ENCODE measurements at regions not wholly inside any gene's neighbourhood (a gene's known extent, or its start where the extent isn't known, plus 50 kb on each side); places are given as distances from the start of the nearest gene placed in this dataset.

- H3K4ac ChIP-seq (ENCODE audit: low read depth, low read length), result no peak overlapping the region
- H3K4me2 ChIP-seq (ENCODE audit: low read length), result no peak overlapping the region
- H3K79me1 ChIP-seq (ENCODE audit: low read length), result no peaks in the 10 kb centered on the region
- H4K8ac ChIP-seq (ENCODE audit: low read depth, low read length), result no peak overlapping the region
- no peak overlapping the region for H2AK5ac ChIP-seq (ENCODE audit: low read length)
- no peaks in the 10 kb centered on the region for H3K27me3 ChIP-seq (ENCODE audit: insufficient read depth, low read length, poor library complexity)
- no peak overlapping the region for H3K9ac ChIP-seq (ENCODE audit: low read length)
- no peak overlapping the region for H2BK15ac ChIP-seq (replicated peaks; ENCODE audit: low read depth)
- no peak overlapping the region for H3K18ac ChIP-seq (ENCODE audit: low read length)
- no peaks in the 10 kb centered on the region for H3K36me3 ChIP-seq (ENCODE audit: control insufficient read depth, insufficient read depth, low read length)
- no peak overlapping the region for H3K4me3 ChIP-seq (ENCODE audit: low read length)
- H3K56ac ChIP-seq (ENCODE audit: low read length), result no peak overlapping the region
- H4K5ac ChIP-seq (ENCODE audit: low read length), result no peak overlapping the region
- no peak overlapping the region for H2BK5ac ChIP-seq (ENCODE audit: low read length)
- H2BK120ac ChIP-seq (ENCODE audit: low read depth, low read length), result no peak overlapping the region
- no CpG with 5 or more reads among the region's 4 CpGs for WGBS (ENCODE audit: extremely low coverage, insufficient coverage, low lambda C conversion rate)
- no peak overlapping the region for H3K23ac ChIP-seq (ENCODE audit: low read length)
- no peaks in the 10 kb centered on the region for H3K4me1 ChIP-seq (ENCODE audit: control insufficient read depth, low read depth, low read length)
- H3K27ac ChIP-seq (ENCODE audit: low read depth, low read length), result no peak overlapping the region
- DNase-seq, result no peak
- no peaks in the 10 kb centered on the region for H3K79me2 ChIP-seq (ENCODE audit: control insufficient read depth, insufficient read depth, low read length)
These were observed 89.6 kb upstream of the RXFP2 start for GRCh38 chr13:31649766-31650165.

- WGBS (ENCODE audit: extremely low coverage, insufficient coverage, low lambda C conversion rate), result no CpG with 5 or more reads among the region's 2 CpGs
- no peak for DNase-seq
- no peak overlapping the region for H2BK120ac ChIP-seq (ENCODE audit: low read depth, low read length)
These were observed 85.6 kb upstream of the RXFP2 start for GRCh38 chr13:31653730-31654129.

GRCh38 chr13:31663880-31664585, 75.3 kb upstream of the RXFP2 start:
- H3K4ac ChIP-seq (ENCODE audit: low read depth, low read length), result no peak overlapping the region
- no peaks in the 10 kb centered on the region for H3K79me1 ChIP-seq (ENCODE audit: low read length)
- no peaks in the 10 kb centered on the region for H3K36me3 ChIP-seq (ENCODE audit: control insufficient read depth, insufficient read depth, low read length)
- H3K4me1 ChIP-seq (ENCODE audit: control insufficient read depth, low read depth, low read length), result no peaks in the 10 kb centered on the region
- peak overlapping the region; percentile 11 for H2BK15ac ChIP-seq (replicated peaks; ENCODE audit: low read depth)
- H3K4me2 ChIP-seq (ENCODE audit: low read length), result no peak overlapping the region
- H3K23ac ChIP-seq (ENCODE audit: low read length), result no peak overlapping the region
- H2BK120ac ChIP-seq (ENCODE audit: low read depth, low read length), result no peak overlapping the region
- no CpG with 5 or more reads among the region's 1 CpG for WGBS (ENCODE audit: extremely low coverage, insufficient coverage, low lambda C conversion rate)
- H3K18ac ChIP-seq (ENCODE audit: low read length), result no peak overlapping the region
- no peak overlapping the region for H2AK5ac ChIP-seq (ENCODE audit: low read length)
- no peak overlapping the region for H4K5ac ChIP-seq (ENCODE audit: low read length)
- DNase-seq, result peak; percentile 17
- no peak overlapping the region for H3K27ac ChIP-seq (ENCODE audit: low read depth, low read length)
- no peak overlapping the region for H3K56ac ChIP-seq (ENCODE audit: low read length)
- H3K27me3 ChIP-seq (ENCODE audit: insufficient read depth, low read length, poor library complexity), result no peaks in the 10 kb centered on the region
- H2BK5ac ChIP-seq (ENCODE audit: low read length), result no peak overlapping the region
- H4K8ac ChIP-seq (ENCODE audit: low read depth, low read length), result no peak overlapping the region
- H3K79me2 ChIP-seq (ENCODE audit: control insufficient read depth, insufficient read depth, low read length), result no peaks in the 10 kb centered on the region
- no peak overlapping the region for H3K4me3 ChIP-seq (ENCODE audit: low read length)
- no peak overlapping the region for H3K9ac ChIP-seq (ENCODE audit: low read length)

More at GRCh38 chr13:31653730-31654129, 85.6 kb upstream of the RXFP2 start:
- Histone ChIP-seq H2BK5ac (ENCODE audit: low read length) (no peak overlapping the region), H4K8ac (ENCODE audit: low read depth, low read length) (no peak overlapping the region), H3K9ac (ENCODE audit: low read length) (no peak overlapping the region), H3K4ac (ENCODE audit: low read depth, low read length) (no peak overlapping the region), H2BK15ac (replicated peaks; ENCODE audit: low read depth) (no peak overlapping the region), H2AK5ac (ENCODE audit: low read length) (no peak overlapping the region), H3K79me1 (ENCODE audit: low read length) (no peaks in the 10 kb centered on the region), H3K4me1 (ENCODE audit: control insufficient read depth, low read depth, low read length) (no peaks in the 10 kb centered on the region), H3K27me3 (ENCODE audit: insufficient read depth, low read length, poor library complexity) (no peaks in the 10 kb centered on the region), H4K5ac (ENCODE audit: low read length) (no peak overlapping the region), H3K4me3 (ENCODE audit: low read length) (no peak overlapping the region), H3K79me2 (ENCODE audit: control insufficient read depth, insufficient read depth, low read length) (no peaks in the 10 kb centered on the region), H3K36me3 (ENCODE audit: control insufficient read depth, insufficient read depth, low read length) (no peaks in the 10 kb centered on the region), H3K56ac (ENCODE audit: low read length) (no peak overlapping the region), H3K18ac (ENCODE audit: low read length) (no peak overlapping the region), H3K4me2 (ENCODE audit: low read length) (no peak overlapping the region), H3K27ac (ENCODE audit: low read depth, low read length) (no peak overlapping the region), H3K23ac (ENCODE audit: low read length) (no peak overlapping the region)

GRCh38 chr13:31670831-31671617, 68.3 kb upstream of the RXFP2 start:
- Histone ChIP-seq H3K4me3 (ENCODE audit: low read length) (no peak overlapping the region), H3K18ac (ENCODE audit: low read length) (no peak overlapping the region), H2AK5ac (ENCODE audit: low read length) (no peak overlapping the region), H4K5ac (ENCODE audit: low read length) (no peak overlapping the region), H3K4me2 (ENCODE audit: low read length) (no peak overlapping the region), H3K27ac (ENCODE audit: low read depth, low read length) (no peak overlapping the region), H4K8ac (ENCODE audit: low read depth, low read length) (no peak overlapping the region), H2BK15ac (replicated peaks; ENCODE audit: low read depth) (no peak overlapping the region), H3K4ac (ENCODE audit: low read depth, low read length) (no peak overlapping the region), H3K23ac (ENCODE audit: low read length) (no peak overlapping the region), H2BK120ac (ENCODE audit: low read depth, low read length) (no peak overlapping the region), H3K9ac (ENCODE audit: low read length) (no peak overlapping the region), H3K79me1 (ENCODE audit: low read length) (no peaks in the 10 kb centered on the region), H3K79me2 (ENCODE audit: control insufficient read depth, insufficient read depth, low read length) (no peaks in the 10 kb centered on the region), H3K56ac (ENCODE audit: low read length) (no peak overlapping the region), H3K4me1 (ENCODE audit: control insufficient read depth, low read depth, low read length) (no peaks in the 10 kb centered on the region), H2BK5ac (ENCODE audit: low read length) (no peak overlapping the region), H3K36me3 (ENCODE audit: control insufficient read depth, insufficient read depth, low read length) (no peaks in the 10 kb centered on the region), H3K27me3 (ENCODE audit: insufficient read depth, low read length, poor library complexity) (no peaks in the 10 kb centered on the region)
- no peak for DNase-seq
- whole genome bisulfite sequencing (ENCODE audit: extremely low coverage, insufficient coverage, low lambda C conversion rate), result no CpG with 5 or more reads among the region's 1 CpG

- Histone ChIP-seq H4K5ac (ENCODE audit: low read length) (no peak overlapping the region), H3K79me1 (ENCODE audit: low read length) (no peaks in the 10 kb centered on the region), H3K4me2 (ENCODE audit: low read length) (no peak overlapping the region), H2AK5ac (ENCODE audit: low read length) (no peak overlapping the region), H3K4ac (ENCODE audit: low read depth, low read length) (no peak overlapping the region), H3K27me3 (ENCODE audit: insufficient read depth, low read length, poor library complexity) (no peaks in the 10 kb centered on the region), H2BK120ac (ENCODE audit: low read depth, low read length) (no peak overlapping the region), H3K36me3 (ENCODE audit: control insufficient read depth, insufficient read depth, low read length) (no peaks in the 10 kb centered on the region), H3K27ac (ENCODE audit: low read depth, low read length) (no peak overlapping the region), H3K56ac (ENCODE audit: low read length) (no peak overlapping the region), H3K79me2 (ENCODE audit: control insufficient read depth, insufficient read depth, low read length) (no peaks in the 10 kb centered on the region), H4K8ac (ENCODE audit: low read depth, low read length) (no peak overlapping the region), H2BK5ac (ENCODE audit: low read length) (no peak overlapping the region), H3K4me1 (ENCODE audit: control insufficient read depth, low read depth, low read length) (no peaks in the 10 kb centered on the region), H3K4me3 (ENCODE audit: low read length) (no peak overlapping the region), H3K18ac (ENCODE audit: low read length) (no peak overlapping the region), H2BK15ac (replicated peaks; ENCODE audit: low read depth) (no peak overlapping the region), H3K9ac (ENCODE audit: low read length) (no peak overlapping the region), H3K23ac (ENCODE audit: low read length) (no peak overlapping the region)
- WGBS (ENCODE audit: extremely low coverage, insufficient coverage, low lambda C conversion rate), result no CpG with 5 or more reads among the region's 1 CpG
- no peak for DNase-seq
These were observed 65.3 kb upstream of the RXFP2 start for GRCh38 chr13:31674051-31674450.

Data from mesendoderm (in vitro differentiated cells).